HG03103 (cell line): ENCODE measurements at regions not wholly inside any gene's neighbourhood (a gene's known extent, or its start where the extent isn't known, plus 50 kb on each side); places are given as distances from the start of the nearest gene placed in this dataset.
"Not testable (repeated sequence)": the region's sequence is repeated elsewhere in the genome, so short reads cannot be mapped to it uniquely, and the experiment has no call there.

ENCODE experiments used
- ATAC-seq: cut with Tn5 transposase; IDR thresholded peaks from one replicate; pipeline ENCODE4 v1.9.1; 2021; ENCODE audit warnings: low read depth; ENCODE audit not compliant: unreplicated experiment

GRCh38 chr14:97066068-97066899 is 269.1 kb downstream of the VRK1 start:
- ATAC-seq = no peak

- not testable (repeated sequence) for ATAC-seq
Observed at GRCh38 chr14:97068293-97068692, 271.1 kb downstream of the VRK1 start.

- ATAC-seq = no peak
Observed at GRCh38 chr14:97070259-97070658, 273.1 kb downstream of the VRK1 start.

- no peak for ATAC-seq
Observed at GRCh38 chr14:97071177-97071576, 274.0 kb downstream of the VRK1 start.

GRCh38 chr14:97073622-97074021 is 276.4 kb downstream of the VRK1 start:
- no peak for ATAC-seq

GRCh38 chr14:97074456-97074855 is 277.3 kb downstream of the VRK1 start:
- ATAC-seq = no peak

- peak; percentile 38 for ATAC-seq
Observed at GRCh38 chr14:97074856-97075255, 277.7 kb downstream of the VRK1 start.

- peak; percentile 79 for ATAC-seq
Observed at GRCh38 chr14:97077253-97077653, 280.1 kb downstream of the VRK1 start.

GRCh38 chr14:97077687-97078086 is 280.5 kb downstream of the VRK1 start:
- ATAC-seq = peak; percentile 9

GRCh38 chr14:97080991-97081390 is 283.8 kb downstream of the VRK1 start:
- no peak for ATAC-seq

GRCh38 chr14:97095269-97095668 is 298.1 kb downstream of the VRK1 start:
- ATAC-seq = no peak

GRCh38 chr14:97097296-97097695 is 300.1 kb downstream of the VRK1 start:
- ATAC-seq = no peak

- ATAC-seq = no peak
Observed at GRCh38 chr14:97100306-97100705, 303.1 kb downstream of the VRK1 start.

GRCh38 chr14:97101561-97101960 is 304.4 kb downstream of the VRK1 start:
- no peak for ATAC-seq

- no peak for ATAC-seq
Observed at GRCh38 chr14:97104029-97104428, 306.8 kb downstream of the VRK1 start.

- no peak for ATAC-seq
Observed at GRCh38 chr14:97106166-97106565, 309.0 kb downstream of the VRK1 start.

GRCh38 chr14:97106609-97107008 is 309.4 kb downstream of the VRK1 start:
- no peak for ATAC-seq

- ATAC-seq = no peak
Observed at GRCh38 chr14:97107080-97107479, 309.9 kb downstream of the VRK1 start.

GRCh38 chr14:97107760-97108159 is 310.6 kb downstream of the VRK1 start:
- no peak for ATAC-seq

GRCh38 chr14:97109234-97109633 is 312.1 kb downstream of the VRK1 start:
- ATAC-seq = no peak

GRCh38 chr14:97113339-97113738 is 316.2 kb downstream of the VRK1 start:
- no peak for ATAC-seq

- ATAC-seq = no peak
Observed at GRCh38 chr14:97116546-97116945, 319.4 kb downstream of the VRK1 start.

GRCh38 chr14:97117693-97118092 is 320.5 kb downstream of the VRK1 start:
- ATAC-seq = no peak
